ENCODE measurements at regions not wholly inside any gene's neighbourhood (a gene's known extent, or its start where the extent isn't known, plus 50 kb on each side); places are given as distances from the start of the nearest gene placed in this dataset.

DNA sequence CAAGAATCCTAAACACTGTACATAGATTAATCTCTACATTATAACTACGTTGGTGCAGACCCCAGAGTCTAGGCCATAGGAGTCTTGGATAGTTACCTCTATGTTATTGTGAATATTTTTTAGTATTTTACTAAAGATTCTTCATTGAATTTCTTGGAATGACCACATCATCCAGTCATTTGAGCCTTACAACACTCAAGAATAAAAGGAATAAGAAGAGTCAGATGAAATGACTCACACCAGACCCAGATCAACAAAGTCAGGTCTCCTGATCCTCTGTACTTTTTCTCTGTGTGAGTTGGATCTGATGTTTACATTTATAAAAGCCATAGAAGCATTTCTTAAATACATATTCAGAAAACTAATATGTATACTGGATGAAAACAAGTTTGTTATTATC lies 179.2 kb upstream of the ARHGAP20 start:
- no peak overlapping the region for H3K27ac Mint-ChIP-seq (ENCODE audit: unreplicated experiment)
- no peak for DNase-seq (ENCODE audit: extremely low spot score, unreplicated experiment)
- H3K36me3 Mint-ChIP-seq (ENCODE audit: unreplicated experiment), result no peaks in the 10 kb centered on the region
- TF ChIP-seq, protein P1, sequence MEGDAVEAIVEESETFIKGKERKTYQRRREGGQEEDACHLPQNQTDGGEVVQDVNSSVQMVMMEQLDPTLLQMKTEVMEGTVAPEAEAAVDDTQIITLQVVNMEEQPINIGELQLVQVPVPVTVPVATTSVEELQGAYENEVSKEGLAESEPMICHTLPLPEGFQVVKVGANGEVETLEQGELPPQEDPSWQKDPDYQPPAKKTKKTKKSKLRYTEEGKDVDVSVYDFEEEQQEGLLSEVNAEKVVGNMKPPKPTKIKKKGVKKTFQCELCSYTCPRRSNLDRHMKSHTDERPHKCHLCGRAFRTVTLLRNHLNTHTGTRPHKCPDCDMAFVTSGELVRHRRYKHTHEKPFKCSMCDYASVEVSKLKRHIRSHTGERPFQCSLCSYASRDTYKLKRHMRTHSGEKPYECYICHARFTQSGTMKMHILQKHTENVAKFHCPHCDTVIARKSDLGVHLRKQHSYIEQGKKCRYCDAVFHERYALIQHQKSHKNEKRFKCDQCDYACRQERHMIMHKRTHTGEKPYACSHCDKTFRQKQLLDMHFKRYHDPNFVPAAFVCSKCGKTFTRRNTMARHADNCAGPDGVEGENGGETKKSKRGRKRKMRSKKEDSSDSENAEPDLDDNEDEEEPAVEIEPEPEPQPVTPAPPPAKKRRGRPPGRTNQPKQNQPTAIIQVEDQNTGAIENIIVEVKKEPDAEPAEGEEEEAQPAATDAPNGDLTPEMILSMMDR (IDR thresholded peaks at IDR 0.05), result no peak
- no peak overlapping the region for H3K4me3 Mint-ChIP-seq (ENCODE audit: unreplicated experiment)
- H3K27me3 Mint-ChIP-seq (ENCODE audit: unreplicated experiment), result peaks cover 3% of the 10 kb centered on the region
- H3K9me3 Mint-ChIP-seq (ENCODE audit: unreplicated experiment), result no peaks in the 10 kb centered on the region
- H3K4me1 Mint-ChIP-seq (ENCODE audit: unreplicated experiment), result peaks cover 2% of the 10 kb centered on the region

DNA sequence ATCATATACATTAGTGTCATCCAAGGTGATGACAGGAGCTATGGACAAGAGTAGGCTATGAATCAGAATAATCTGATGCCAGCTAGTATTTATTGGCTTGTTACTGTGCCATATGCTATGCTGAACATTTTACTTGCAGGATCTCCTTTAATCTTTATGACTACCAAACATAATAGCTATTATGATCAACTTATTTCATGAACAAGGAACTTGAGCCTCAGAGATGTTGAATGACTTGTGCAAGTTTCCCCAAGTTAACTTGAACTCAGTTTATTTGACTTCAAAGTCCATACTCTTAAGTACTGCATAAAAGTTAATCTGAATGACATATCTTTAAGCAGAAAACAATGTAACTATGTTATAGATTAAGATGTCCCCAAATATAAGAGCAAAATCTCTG lies 178.8 kb upstream of the ARHGAP20 start:
- Mint-ChIP-seq H3K9me3 (ENCODE audit: unreplicated experiment) (no peaks in the 10 kb centered on the region), H3K4me3 (ENCODE audit: unreplicated experiment) (no peak overlapping the region), H3K36me3 (ENCODE audit: unreplicated experiment) (no peaks in the 10 kb centered on the region), H3K27me3 (ENCODE audit: unreplicated experiment) (peaks cover 3% of the 10 kb centered on the region), H3K27ac (ENCODE audit: unreplicated experiment) (no peak overlapping the region), H3K4me1 (ENCODE audit: unreplicated experiment) (no peaks in the 10 kb centered on the region)
- TF ChIP-seq, protein P1 (IDR thresholded peaks at IDR 0.05), result no peak
- no peak for DNase-seq (ENCODE audit: extremely low spot score, unreplicated experiment)

DNA sequence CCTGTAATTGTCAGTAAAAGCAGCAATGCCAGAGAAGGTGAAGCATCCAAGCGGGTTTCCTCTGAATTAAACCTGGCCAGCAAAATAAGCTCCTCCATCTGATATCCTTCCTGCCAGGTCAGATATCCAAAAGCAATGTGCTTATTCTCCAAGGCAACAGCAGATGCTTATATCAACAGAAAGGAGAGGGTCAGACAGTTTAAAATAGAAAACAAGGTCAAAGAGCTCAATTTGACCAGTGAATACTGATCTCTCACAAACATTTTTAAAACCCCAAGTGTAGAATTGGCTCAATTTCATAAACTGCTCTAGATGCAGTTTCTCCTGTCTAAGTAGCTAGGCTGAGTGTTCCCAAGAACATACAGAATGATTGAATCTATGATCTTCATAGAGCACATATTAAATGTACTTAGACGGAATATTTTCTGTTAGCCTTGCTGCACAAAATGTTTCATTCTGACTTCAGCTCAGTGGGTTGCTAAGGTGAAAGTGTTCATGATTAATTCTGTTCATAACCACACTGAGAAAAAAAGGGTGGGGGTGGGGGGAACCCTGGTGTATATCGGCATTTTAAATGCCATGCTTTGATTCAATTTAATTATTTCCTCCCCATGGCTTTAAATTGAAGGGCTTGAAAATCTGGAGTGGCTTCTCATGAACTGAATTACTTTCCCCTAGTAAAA lies 174.2 kb upstream of the ARHGAP20 start:
- Mint-ChIP-seq H3K27me3 (ENCODE audit: unreplicated experiment) (peaks cover 13% of the 10 kb centered on the region), H3K4me3 (ENCODE audit: unreplicated experiment) (no peak overlapping the region), H3K36me3 (ENCODE audit: unreplicated experiment) (no peaks in the 10 kb centered on the region), H3K9me3 (ENCODE audit: unreplicated experiment) (no peaks in the 10 kb centered on the region), H3K27ac (ENCODE audit: unreplicated experiment) (no peak overlapping the region), H3K4me1 (ENCODE audit: unreplicated experiment) (no peaks in the 10 kb centered on the region)
- DNase-seq (ENCODE audit: extremely low spot score, unreplicated experiment), result no peak
- TF ChIP-seq, protein P1 (IDR thresholded peaks at IDR 0.05), result no peak

DNA sequence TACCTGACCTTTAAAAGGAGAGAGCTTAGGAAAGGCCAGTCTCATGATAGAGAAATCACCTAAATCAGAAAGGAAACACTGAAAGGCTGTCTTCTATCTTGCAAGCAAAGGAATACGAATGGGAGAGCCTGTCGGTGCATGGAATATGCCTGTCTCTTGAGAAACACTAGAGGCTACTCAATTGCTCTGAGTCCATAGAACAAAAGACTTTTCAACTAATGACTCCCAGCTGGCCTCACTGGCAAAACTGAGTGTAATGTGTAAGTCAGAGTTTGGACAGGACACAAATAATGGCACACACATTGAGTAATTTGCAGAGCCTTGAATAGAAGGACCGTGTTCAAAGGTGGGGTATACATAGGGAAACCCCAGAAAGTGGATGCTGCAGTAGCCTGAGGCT lies 171.0 kb upstream of the ARHGAP20 start:
- H3K27me3 Mint-ChIP-seq (ENCODE audit: unreplicated experiment), result peaks cover 19% of the 10 kb centered on the region
- TF ChIP-seq, protein P1 (IDR thresholded peaks at IDR 0.05), result no peak
- no peak overlapping the region for H3K4me3 Mint-ChIP-seq (ENCODE audit: unreplicated experiment)
- no peaks in the 10 kb centered on the region for H3K9me3 Mint-ChIP-seq (ENCODE audit: unreplicated experiment)
- H3K27ac Mint-ChIP-seq (ENCODE audit: unreplicated experiment), result no peak overlapping the region
- H3K36me3 Mint-ChIP-seq (ENCODE audit: unreplicated experiment), result no peaks in the 10 kb centered on the region
- H3K4me1 Mint-ChIP-seq (ENCODE audit: unreplicated experiment), result no peaks in the 10 kb centered on the region
- DNase-seq (ENCODE audit: extremely low spot score, unreplicated experiment), result no peak

DNA sequence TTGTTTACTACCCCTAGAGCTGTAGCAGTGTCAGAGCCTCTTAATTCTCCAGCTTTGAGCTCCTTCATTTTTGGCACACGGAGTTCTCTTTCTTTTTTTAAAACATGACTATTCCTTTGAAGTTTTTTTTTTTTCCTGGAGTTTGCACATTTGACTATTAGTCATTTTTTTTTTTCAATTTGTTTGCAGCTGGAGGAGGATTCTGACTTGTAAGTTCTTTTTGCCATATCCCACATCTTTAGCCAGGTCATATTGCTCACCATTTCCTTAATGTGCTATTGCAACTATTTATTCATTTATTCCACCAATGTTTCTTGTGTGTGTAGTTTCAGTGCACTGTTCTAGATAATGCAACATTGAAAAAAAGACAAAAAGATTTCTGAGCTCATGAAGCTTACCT lies 166.3 kb upstream of the ARHGAP20 start:
- peaks cover 6% of the 10 kb centered on the region for H3K27me3 Mint-ChIP-seq (ENCODE audit: unreplicated experiment)
- no peaks in the 10 kb centered on the region for H3K9me3 Mint-ChIP-seq (ENCODE audit: unreplicated experiment)
- H3K4me3 Mint-ChIP-seq (ENCODE audit: unreplicated experiment), result no peak overlapping the region
- H3K4me1 Mint-ChIP-seq (ENCODE audit: unreplicated experiment), result peaks cover 14% of the 10 kb centered on the region
- DNase-seq (ENCODE audit: extremely low spot score, unreplicated experiment), result no peak
- TF ChIP-seq, protein P1 (IDR thresholded peaks at IDR 0.05), result no peak
- H3K27ac Mint-ChIP-seq (ENCODE audit: unreplicated experiment), result no peak overlapping the region
- H3K36me3 Mint-ChIP-seq (ENCODE audit: unreplicated experiment), result no peaks in the 10 kb centered on the region
